K562 (cell line): ENCODE measurements at regions not wholly inside any gene's neighbourhood (a gene's known extent, or its start where the extent isn't known, plus 50 kb on each side); places are given as distances from the start of the nearest gene placed in this dataset.

Source experiments
- ATAC-seq: fragments of 200-7000 bp; cut with Tn5 transposase; 3 replicates; pipeline ENCODE4 v1.9.1; 2020; ENCODE audit warnings: moderate library complexity
- BruUV-seq: library from RNA; stranded (reverse); fragments of 400-500 nt; replicated peaks from 2 replicates; lab custom pipeline; 2021; lab: Mats Ljungman, UMichigan
- CTCF ChIA-PET: fragments of 300-600 bp; formaldehyde crosslinking; extraction: SDS; loops from one replicate; lab custom pipeline; 2021; ENCODE audit warnings: low intra/inter-chr PET ratio; lab: Yijun Ruan, JAX
- POLR2A ChIA-PET: fragments of 300-600, 350-650 bp; sonication (Branson Sonifier 250); formaldehyde crosslinking; extraction: SDS; loops from one replicate; lab custom pipeline; 2021; ENCODE audit warnings: antibody characterized with exemption, inconsistent platforms; lab: Yijun Ruan, JAX
- DNase-seq, 4 experiments: peaks; one replicate each; pipeline versions ENCODE4 v3.0.0 to v3.0.0-alpha.2; 2011 to 2018; ENCODE audit warnings: low spot score in 3 of 4, mixed read lengths in 3 of 4; ENCODE audit errors: extremely low read depth in 1 of 4
- FAIRE-seq: peaks from 2 replicates; lab custom pipeline; 2011; peaks lifted over from hg19 to GRCh38; lab: Jason Lieb, UNC
- H2AFZ ChIP-seq: 2 replicates; pipeline ENCODE4 v1.6.0; 2011; ENCODE audit warnings: low read depth, low read length, control low read depth, inconsistent platforms
- H3K27ac ChIP-seq: fragments of 200-600 bp; 3 replicates; pipeline ENCODE4 v1.8.0; 2011; ENCODE audit warnings: low read depth, mild to moderate bottlenecking, control low read depth, inconsistent platforms, low read length, moderate library complexity, mixed read lengths; ENCODE audit errors: extremely low read depth
- H3K27me3 ChIP-seq, 2 experiments: fragments of 300-600 bp in 1 of 2; 2 replicates in 1 of 2; 3 replicates in 1 of 2; pipeline versions ENCODE4 v1.6.0 to v1.8.0; 2011; ENCODE audit warnings: inconsistent platforms in 2 of 2, low read length in 2 of 2, mild to moderate bottlenecking in 1 of 2, mixed read lengths in 1 of 2, moderate library complexity in 1 of 2; ENCODE audit not compliant: control insufficient read depth in 2 of 2, insufficient read depth in 2 of 2
- H3K36me3 ChIP-seq: fragments of 300-600 bp; 3 replicates; pipeline ENCODE4 v1.8.0; 2011; ENCODE audit warnings: mild to moderate bottlenecking, low read length, inconsistent platforms; ENCODE audit not compliant: control insufficient read depth, insufficient read depth
- H3K4me1 ChIP-seq, 2 experiments: fragments of 200-600 bp in 1 of 2; replicated peaks in 1 of 2; 2 replicates in 1 of 2; 3 replicates in 1 of 2; pipeline versions ENCODE4 v1.5.1 to v1.8.0; 2011; ENCODE audit warnings: inconsistent platforms in 2 of 2, low read length in 2 of 2, mild to moderate bottlenecking in 1 of 2, mixed read lengths in 1 of 2, moderate library complexity in 1 of 2; ENCODE audit not compliant: control insufficient read depth in 2 of 2, insufficient read depth in 2 of 2
- H3K4me2 ChIP-seq: 2 replicates; pipeline ENCODE4 v1.6.1; 2011; ENCODE audit warnings: low read length, control low read depth, inconsistent platforms, mixed read lengths; ENCODE audit not compliant: insufficient read depth
- H3K4me3 ChIP-seq: fragments of 200-600 bp; sonication (generic), shearing (Covaris generic); 2 replicates; pipeline ENCODE4 v1.5.1; 2016; ENCODE audit warnings: control low read depth, inconsistent platforms
- H3K79me2 ChIP-seq: fragments of 200-600 bp; 3 replicates; pipeline ENCODE4 v1.8.0; 2011; ENCODE audit warnings: low read length, inconsistent platforms; ENCODE audit not compliant: control insufficient read depth, insufficient read depth
- H3K9ac ChIP-seq, 2 experiments: 2 replicates each; pipeline versions ENCODE4 v1.6.0 to v1.6.1; 2011; ENCODE audit warnings: low read depth in 2 of 2, low read length in 2 of 2, control low read depth in 1 of 2, inconsistent platforms in 1 of 2, mild to moderate bottlenecking in 1 of 2, mixed read lengths in 1 of 2; ENCODE audit not compliant: insufficient read depth in 1 of 2
- H3K9me1 ChIP-seq: one replicate; pipeline ENCODE4 v1.6.0; 2011; ENCODE audit warnings: inconsistent platforms, mild to moderate bottlenecking, low read length, moderate library complexity; ENCODE audit not compliant: control insufficient read depth, insufficient read depth
- H3K9me3 ChIP-seq: replicated peaks from 2 replicates; pipeline ENCODE4 v1.5.1; 2011; ENCODE audit warnings: low read depth, low read length, inconsistent platforms; ENCODE audit not compliant: control insufficient read depth, insufficient read depth
- H4K20me1 ChIP-seq: replicated peaks from 2 replicates; pipeline ENCODE4 v1.6.1; 2011; ENCODE audit warnings: low read length, inconsistent platforms, mixed read lengths; ENCODE audit not compliant: control insufficient read depth, insufficient read depth
- ARID2 ChIP-seq: fragments of 450-650 bp; IDR thresholded peaks from 2 replicates; pipeline ENCODE4 v1.6.1; 2017; ENCODE audit warnings: antibody characterized with exemption, mild to moderate bottlenecking
- ARNT ChIP-seq, 2 experiments: fragments of 450-650 bp; IDR thresholded peaks; 2 replicates each; pipeline ENCODE4 v1.6.1; 2016; ENCODE audit warnings: mild to moderate bottlenecking in 1 of 2
- CBFA2T2 ChIP-seq: fragments of 450-650 bp; conservative IDR thresholded peaks from 2 replicates; pipeline ENCODE4 v1.6.1; 2017; ENCODE audit warnings: mild to moderate bottlenecking
- CHCHD3 ChIP-seq: fragments of 250-450 bp; sonication (Bioruptor Pico); IDR thresholded peaks from 2 replicates; pipeline ENCODE4 v2.1.2; 2022; ENCODE audit warnings: mild to moderate bottlenecking
- DEAF1 ChIP-seq: fragments of 450-650 bp; formaldehyde crosslinking; IDR thresholded peaks from 2 replicates; pipeline ENCODE4 v1.4.0; 2020; ENCODE audit warnings: mild to moderate bottlenecking, moderate library complexity
- FOXK1 ChIP-seq: sonication (generic); formaldehyde crosslinking; IDR thresholded peaks from 2 replicates; pipeline ENCODE4 v1.8.0; 2022; ENCODE audit warnings: missing genetic modification reagents, mild to moderate bottlenecking, borderline replicate concordance
- HDAC1 ChIP-seq, 2 experiments: fragments of 450-650 bp; IDR thresholded peaks; 2 replicates each; pipeline ENCODE4 v1.6.1; 2016 to 2017; ENCODE audit warnings: inconsistent platforms in 1 of 2, mild to moderate bottlenecking in 1 of 2, moderate library complexity in 1 of 2
- HDGF ChIP-seq: fragments of 450-650 bp; IDR thresholded peaks from 2 replicates; pipeline ENCODE4 v1.6.1; 2016
- LARP7 ChIP-seq: fragments of 450-650 bp; IDR thresholded peaks from 2 replicates; pipeline ENCODE4 v1.6.1; 2016
- MAFF ChIP-seq: IDR thresholded peaks from 2 replicates; pipeline ENCODE4 v1.6.1; 2012; ENCODE audit warnings: low read length, improper control_type of control experiment
- POLR2AphosphoS5 ChIP-seq: IDR thresholded peaks from 2 replicates; pipeline ENCODE4 v1.6.1; 2011; ENCODE audit warnings: mild to moderate bottlenecking, low read depth, low read length, moderate library complexity; ENCODE audit not compliant: control insufficient read depth, insufficient read depth
- RBM22 ChIP-seq: fragments of 200-400 bp; formaldehyde crosslinking; IDR thresholded peaks from 2 replicates; pipeline ENCODE4 v1.6.1; 2018; ENCODE audit warnings: low read length, low read depth; ENCODE audit not compliant: poor library complexity, severe bottlenecking
- RFX7 ChIP-seq: fragments of 250-450 bp; sonication (Bioruptor Pico); IDR thresholded peaks from 2 replicates; pipeline ENCODE4 v1.5.1; 2021; ENCODE audit warnings: mild to moderate bottlenecking
- SREBF1 ChIP-seq: fragments of 150-350 bp; IDR thresholded peaks from 2 replicates; pipeline ENCODE4 v1.6.1; 2014; ENCODE audit warnings: antibody characterized with exemption, low read depth, low read length, borderline replicate concordance
- STAT6 ChIP-seq: sonication (generic); formaldehyde crosslinking; IDR thresholded peaks from 2 replicates; pipeline ENCODE4 v1.8.1; 2023; ENCODE audit warnings: mild to moderate bottlenecking, missing genetic modification reagents
- ZNF133 ChIP-seq: fragments of 250-450 bp; sonication (Bioruptor Pico); IDR thresholded peaks from 2 replicates; pipeline ENCODE4 v1.4.0; 2020; ENCODE audit warnings: mild to moderate bottlenecking
- ZNF232 ChIP-seq: sonication (generic); formaldehyde crosslinking; IDR thresholded peaks from 2 replicates; pipeline ENCODE4 v1.8.0; 2022; ENCODE audit warnings: mild to moderate bottlenecking, missing genetic modification reagents
- ZNF436 ChIP-seq: fragments of 250-450, 450-650 bp; sonication (Bioruptor Pico); formaldehyde crosslinking; IDR thresholded peaks from 2 replicates; pipeline ENCODE4 v1.7.0; 2020; ENCODE audit warnings: mild to moderate bottlenecking
- WGBS: fragments of 100-300 bp; shearing (Covaris generic); methylation state at CpG from one replicate; pipeline ENCODE4 v1.1.6; 2016; ENCODE audit warnings: low coverage, mixed read lengths; ENCODE audit not compliant: insufficient coverage; ENCODE audit errors: missing lambda C conversion rate; 5-methylcytosine and 5-hydroxymethylcytosine counted together
- in situ Hi-C: fragments of 300-500 bp; cut with MboI; formaldehyde crosslinking; loops from 4 replicates; pipeline ENCODE4 v1.15.0; 2018; ENCODE audit warnings: inconsistent platforms, mixed read lengths
- intact Hi-C: fragments of 100-400 bp; cut with micrococcal nuclease; formaldehyde crosslinking; loops from 2 replicates; pipeline ENCODE4 v1.14.2; 2022
- TF ChIP-seq, protein P1 (sequence below): fragments of 250-450 bp; sonication (Bioruptor Pico); IDR thresholded peaks from 2 replicates; pipeline ENCODE4 v1.5.0; 2022; ENCODE audit warnings: mild to moderate bottlenecking

DNA sequence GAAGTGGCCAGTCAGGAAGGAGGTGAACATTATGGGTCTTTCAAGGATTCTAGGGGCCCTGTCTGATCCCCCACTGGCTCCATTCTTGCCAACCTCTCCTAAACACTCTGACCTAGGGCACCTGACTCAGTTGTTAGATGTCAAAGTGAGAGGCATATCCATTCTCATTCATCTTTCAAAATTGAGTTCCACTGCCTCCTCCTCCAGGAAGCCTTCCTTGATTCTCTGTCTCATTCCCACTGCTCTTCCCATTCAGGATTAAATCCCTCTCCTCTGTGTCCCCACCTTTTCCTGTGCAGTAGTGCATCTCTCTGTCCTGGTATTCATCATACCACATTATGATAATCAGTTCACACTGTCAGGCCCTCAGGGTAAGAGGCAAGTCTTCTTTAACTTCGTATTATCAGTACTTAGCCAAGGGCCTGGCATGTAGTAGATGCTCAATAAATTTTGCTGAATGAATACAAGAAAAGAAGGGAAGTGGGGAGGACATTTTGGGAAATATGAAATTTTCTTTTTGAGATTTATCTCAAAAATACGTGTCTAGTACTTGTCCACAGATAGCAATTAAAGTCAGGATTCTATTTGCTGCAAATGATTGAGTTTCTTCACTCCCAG is 61.8 kb upstream of the ITPKB start:
- Histone ChIP-seq H3K4me1 (peaks cover 26 to 34% of the 10 kb centered on the region in 2 experiments), H3K9me3 (no peaks in the 10 kb centered on the region), H3K9ac (no peak overlapping the region), H3K79me2 (no peaks in the 10 kb centered on the region), H3K27me3 (no peaks in the 10 kb centered on the region), H3K4me2 (no peak overlapping the region), H3K36me3 (no peaks in the 10 kb centered on the region), H3K27ac (no peak overlapping the region), H3K4me3 (no peak overlapping the region), H2AFZ (no peak overlapping the region), H4K20me1 (no peaks in the 10 kb centered on the region; the same call in 1 of the 2 replicates), H3K9me1 (peaks cover 4% of the 10 kb centered on the region)
- 34% methylated on average over 2 of the region's 2 CpGs for WGBS
- intact Hi-C loops: no loop called here
- POLR2A ChIA-PET: interaction anchor here (0.6 to 1.2 kb wide), 4 partner anchors 9 to 368 kb away, joined by 3 to 4 read pairs (median 3); no protein-coding TSS in a partner anchor
- FAIRE-seq: no peak
- ATAC-seq: no peak
- BruUV-seq: no TSS peak
- in situ Hi-C loops: no loop called here
- CTCF ChIA-PET: no interaction called here
- no peak for DNase-seq
- TF ChIP-seq RFX7 (CRISPR knock-in tag) (no peak), ARID2 (no peak), CHCHD3 (CRISPR knock-in tag) (no peak), HDAC1 (IDR thresholded peaks at IDR 0.05) (0 out of 4 replicates have a peak, but pooled peaks of 1 of the 2 experiments have one; percentile 23), POLR2AphosphoS5 (no peak), ZNF436 (peak; percentile 93), ARNT (IDR thresholded peaks at IDR 0.05) (no peak), FOXK1 (CRISPR knock-in tag) (no peak), ZNF232 (CRISPR knock-in tag) (no peak), ZNF133 (no peak), HDGF (no peak), SREBF1 (no peak), LARP7 (no peak), STAT6 (CRISPR knock-in tag) (no peak), CBFA2T2 (no peak), RBM22 (no peak), DEAF1 (no peak), MAFF (no peak)
- TF ChIP-seq, protein P1, sequence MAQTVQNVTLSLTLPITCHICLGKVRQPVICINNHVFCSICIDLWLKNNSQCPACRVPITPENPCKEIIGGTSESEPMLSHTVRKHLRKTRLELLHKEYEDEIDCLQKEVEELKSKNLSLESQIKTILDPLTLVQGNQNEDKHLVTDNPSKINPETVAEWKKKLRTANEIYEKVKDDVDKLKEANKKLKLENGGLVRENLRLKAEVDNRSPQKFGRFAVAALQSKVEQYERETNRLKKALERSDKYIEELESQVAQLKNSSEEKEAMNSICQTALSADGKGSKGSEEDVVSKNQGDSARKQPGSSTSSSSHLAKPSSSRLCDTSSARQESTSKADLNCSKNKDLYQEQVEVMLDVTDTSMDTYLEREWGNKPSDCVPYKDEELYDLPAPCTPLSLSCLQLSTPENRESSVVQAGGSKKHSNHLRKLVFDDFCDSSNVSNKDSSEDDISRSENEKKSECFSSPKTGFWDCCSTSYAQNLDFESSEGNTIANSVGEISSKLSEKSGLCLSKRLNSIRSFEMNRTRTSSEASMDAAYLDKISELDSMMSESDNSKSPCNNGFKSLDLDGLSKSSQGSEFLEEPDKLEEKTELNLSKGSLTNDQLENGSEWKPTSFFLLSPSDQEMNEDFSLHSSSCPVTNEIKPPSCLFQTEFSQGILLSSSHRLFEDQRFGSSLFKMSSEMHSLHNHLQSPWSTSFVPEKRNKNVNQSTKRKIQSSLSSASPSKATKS (CRISPR knock-in tag): no peak
